Left kidney (tissue), 1 donor: ENCODE measurements at regions not wholly inside any gene's neighbourhood (a gene's known extent, or its start where the extent isn't known, plus 50 kb on each side); places are given as distances from the start of the nearest gene placed in this dataset.
A peak's percentile ranks its signal among the peaks of the same experiment; 100 is the strongest.

Experiments used
- DNase-seq: peaks from one replicate; pipeline ENCODE4 v3.0.0-alpha.2; 2013

DNA sequence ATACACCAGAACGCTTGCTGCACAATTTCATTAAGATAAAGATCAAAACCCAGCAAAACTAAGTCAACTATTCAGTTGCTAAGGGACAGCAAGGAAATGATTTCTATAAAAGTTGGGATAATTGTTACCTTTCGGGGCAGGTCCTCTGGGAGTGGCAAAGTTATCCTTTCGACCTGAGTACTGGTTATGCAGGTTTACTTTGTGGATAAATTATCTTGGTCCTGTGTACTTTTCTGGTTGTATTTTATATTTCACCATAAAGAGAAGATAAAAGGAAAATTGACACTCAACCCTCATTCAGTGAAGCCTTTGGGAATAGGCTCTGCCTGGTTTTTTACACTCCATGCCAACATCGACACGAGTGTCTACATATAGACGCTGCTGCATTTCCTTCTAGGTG lies 146.5 kb downstream of the SYK start:
- DNase-seq: no peak

DNA sequence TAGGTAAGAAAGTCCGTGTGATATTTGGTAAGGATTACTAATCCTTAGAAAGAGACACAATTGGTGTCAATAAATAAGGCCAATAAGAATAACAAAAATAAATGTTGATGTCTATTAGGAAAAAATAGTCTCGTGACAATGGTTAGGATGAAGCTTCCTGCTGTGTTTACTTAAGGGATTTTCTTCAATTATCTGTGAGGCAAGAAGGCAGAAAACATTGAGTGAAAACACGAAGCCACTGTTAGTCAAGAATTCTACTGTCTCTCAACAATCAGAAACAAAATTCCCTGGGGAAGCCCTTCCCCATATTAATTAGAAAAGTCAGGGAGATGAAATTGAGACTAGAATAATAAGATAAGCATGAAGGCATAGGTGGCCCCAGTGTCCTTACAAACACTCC lies 149.0 kb downstream of the SYK start:
- DNase-seq: no peak

DNA sequence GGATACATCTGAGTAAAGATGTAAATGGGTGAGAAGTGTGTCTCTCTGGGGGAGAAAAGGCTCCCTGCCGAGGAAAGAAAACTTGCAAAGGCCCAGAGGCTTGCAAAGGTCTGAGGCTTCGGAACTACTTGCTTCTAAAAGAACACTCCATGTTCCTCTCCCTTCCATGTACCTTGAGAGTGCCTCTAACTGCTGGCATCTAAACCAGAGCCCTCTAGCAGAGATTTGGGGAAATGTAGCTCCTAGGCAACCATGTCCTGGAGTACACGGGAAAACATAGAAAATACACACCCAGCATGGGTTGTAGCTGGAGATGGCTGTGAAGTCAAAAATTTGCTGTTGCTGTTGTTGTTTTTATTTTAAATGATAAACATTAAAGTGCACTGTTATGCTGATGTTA lies 151.6 kb downstream of the SYK start:
- no peak for DNase-seq

DNA sequence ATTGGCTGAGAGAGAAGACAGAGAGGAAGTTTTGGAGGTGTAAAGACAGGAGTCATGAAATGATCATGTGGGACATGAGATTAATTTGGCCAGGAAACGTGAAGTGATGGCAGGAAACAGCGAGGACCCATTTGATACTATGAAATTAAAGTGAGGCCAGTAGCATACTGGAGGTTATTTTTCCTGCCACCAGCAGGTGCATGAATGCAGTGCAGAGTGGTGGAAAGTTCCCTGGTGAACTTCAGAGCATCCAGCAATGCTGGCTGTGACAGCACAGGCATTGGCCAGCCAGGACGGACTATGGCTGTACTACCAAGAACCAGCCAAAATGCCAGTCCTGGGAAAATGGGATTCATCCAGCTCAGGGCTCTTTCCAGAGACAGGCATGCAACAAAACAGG lies 152.2 kb downstream of the SYK start:
- no peak for DNase-seq

DNA sequence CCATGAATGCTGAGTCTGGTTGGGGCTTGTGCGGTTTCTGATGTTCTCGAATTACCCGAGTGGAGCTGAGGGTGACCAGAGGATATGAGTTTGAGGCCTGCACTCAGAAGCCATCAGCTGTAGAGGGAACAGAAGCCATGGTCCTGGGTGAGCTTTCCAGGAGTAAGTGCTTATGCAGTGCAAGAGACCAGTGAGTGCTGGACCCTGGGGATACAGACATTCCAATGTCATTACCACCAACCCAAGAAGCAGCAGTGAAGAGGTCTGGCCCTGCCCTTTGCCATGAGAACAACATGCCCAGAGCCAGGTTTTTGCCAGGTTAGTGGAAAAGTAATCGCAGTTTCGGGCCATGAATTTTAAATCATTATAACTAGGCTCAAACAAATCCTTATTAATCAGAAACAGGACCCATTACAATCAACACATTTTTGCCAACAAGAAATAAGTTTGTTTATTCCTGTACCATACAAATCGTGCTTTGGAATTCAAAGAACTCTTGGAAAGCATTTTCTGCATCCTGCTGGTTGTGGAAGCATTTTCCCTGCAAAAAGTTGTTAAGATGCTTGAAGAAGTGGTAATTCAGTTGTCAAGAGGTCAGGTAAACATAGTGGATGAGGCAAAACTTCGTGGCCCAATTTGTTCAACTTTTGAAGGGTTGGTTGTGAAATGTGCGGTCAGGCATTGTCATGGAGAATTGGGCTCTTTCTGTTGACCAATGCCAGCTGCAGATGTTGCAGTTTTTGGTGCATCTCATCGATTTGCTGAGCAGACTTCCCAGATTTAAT lies 154.6 kb downstream of the SYK start:
- no peak for DNase-seq

DNA sequence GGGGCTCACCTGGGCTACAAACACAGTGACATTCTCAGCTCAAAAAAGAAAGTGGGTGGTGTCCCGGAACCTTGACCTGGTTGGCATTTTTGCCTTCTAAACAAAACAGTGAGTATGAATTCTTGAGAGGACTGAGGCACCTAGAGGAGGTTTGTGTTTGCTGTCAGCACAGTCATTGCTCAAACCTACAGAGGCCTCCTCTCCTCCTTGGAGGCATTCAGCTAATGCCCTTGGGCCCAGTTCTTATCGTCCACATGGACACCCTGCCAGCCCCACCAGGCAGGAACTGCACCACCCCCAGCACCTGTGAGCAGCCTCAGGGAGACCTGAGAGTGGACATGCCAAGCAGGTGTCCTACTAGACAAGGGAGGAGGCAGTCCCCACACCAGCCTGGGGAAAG lies 156.7 kb downstream of the SYK start:
- no peak for DNase-seq

DNA sequence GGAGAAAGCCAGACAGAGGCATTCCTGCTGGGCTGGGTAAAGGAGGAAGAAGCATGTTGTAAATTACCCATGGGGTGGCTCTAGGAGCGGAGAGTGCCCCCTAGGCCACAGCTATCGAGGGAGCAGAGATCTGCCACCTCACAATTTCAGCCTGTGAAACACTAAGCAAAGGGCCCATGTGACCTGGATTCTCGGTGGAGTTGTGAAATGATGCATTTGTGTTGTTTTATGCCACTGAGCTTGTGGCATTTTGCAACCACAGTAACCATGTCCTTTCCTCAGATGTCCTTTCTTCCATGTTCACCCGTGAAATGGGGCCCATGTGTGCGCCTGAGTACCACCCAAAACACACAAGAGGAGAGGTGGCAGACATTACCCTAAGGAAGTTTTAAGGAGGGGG lies 159.3 kb downstream of the SYK start:
- DNase-seq: no peak

DNA sequence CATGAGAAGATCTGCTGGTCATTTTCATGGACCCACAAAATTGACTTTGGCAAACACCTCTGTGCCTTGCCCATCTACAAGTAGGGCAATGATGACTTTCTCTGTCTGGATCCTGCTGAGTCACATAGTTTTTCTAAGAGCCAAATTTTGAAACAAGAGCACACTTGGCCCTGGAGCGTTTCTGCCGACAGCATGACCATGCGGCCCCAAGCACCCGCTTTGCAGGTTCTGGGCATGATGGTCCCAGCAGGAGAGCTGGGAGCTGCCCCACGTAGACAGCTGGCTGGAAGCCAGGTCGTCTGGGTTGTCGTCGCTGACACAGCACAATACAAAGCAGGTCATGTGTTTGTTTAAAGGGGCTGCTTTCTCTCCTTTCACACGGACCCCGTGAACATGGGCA lies 159.8 kb downstream of the SYK start:
- DNase-seq: no peak

DNA sequence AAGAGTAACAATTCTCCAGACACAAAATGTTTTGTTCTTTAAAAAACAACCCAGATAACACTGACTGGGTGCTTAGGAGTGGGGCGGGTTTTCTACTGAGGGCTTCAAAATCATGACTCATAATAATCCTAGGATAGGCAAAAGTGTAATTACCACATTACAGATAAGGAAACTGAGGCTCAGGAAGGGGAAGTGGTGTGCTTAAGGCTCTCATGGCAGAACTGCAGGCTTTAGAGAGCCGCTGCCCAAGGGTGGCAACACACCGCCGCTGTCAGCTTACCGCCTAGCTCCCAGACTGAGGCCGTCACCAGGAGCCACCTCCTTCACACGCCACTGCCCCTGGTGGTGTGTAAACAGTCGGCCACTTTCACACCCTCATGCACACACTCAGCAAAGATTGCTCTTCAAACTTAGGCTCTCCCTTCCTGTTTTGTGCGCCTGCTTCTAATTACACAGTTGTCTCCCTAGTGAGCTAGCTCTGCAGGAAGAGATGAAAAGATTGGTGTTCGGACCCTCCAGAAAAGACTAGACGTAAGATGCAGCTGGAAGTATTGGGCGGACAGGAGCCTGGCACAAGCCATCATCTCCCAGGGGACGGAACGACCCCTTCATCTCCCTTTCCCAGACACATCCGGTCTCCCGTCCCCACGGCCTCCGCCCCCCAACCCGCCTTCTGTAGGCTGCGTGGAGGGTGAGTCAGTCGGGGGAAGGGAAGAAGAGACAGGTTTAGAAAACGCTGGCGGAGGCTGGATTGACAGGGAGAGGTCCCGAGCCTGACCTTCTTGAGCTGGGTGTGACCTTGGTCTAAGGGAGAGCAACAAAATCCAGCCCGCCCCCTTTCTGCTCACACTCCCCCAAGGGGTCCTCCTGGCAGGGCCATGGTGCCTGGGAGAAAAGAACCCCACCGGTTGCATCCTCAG lies 162.7 kb downstream of the SYK start:
- DNase-seq: peak; percentile 38

DNA sequence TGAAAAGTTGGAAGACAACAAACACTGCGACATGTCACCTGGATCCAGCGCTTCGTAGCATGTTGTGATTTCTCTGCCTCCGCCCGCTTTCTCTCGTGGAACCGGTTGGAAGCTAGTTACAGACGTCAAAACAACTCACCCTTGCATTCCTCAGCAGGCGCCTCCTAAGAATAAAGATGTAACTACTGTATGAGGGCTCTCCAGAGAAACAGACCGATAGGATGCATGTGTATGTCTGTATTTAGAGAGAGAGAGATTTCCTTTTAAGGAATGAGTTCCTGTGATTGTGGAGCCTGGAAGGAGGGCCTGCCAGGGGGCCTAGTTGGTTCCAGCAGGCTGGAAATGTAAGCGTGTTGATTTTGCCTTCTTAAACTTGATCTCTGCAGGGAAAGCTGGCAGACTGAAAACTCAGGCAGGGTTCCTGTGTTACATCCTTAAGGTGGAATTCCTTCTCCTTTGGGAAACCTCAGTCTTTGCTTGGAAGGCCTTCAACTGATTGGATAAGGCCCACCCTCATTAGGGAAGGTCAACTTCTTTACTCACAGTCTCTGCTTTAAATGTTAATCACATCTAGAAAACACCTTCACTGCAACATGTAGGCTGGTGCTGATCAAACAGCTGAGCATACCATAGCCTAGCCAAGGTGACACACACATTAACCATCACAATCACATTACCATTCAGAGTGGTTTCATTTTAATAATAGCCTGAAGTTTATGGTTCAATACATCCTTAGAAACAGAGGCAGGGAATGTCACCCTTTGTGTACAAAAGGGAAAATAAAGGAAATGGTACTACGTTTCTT lies 163.8 kb downstream of the SYK start:
- no peak for DNase-seq

DNA sequence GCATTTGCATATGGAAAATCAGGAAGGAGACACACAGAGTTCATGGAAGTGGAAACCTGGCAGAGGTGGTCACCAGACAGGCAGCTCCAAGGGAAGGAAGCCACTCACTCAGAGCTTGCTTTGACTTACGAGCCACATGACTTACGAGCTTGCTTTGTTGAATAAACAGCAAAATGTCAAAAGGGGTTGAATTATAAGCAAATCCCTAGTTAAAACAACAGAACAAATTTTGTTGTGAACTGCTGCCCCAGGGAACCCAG lies 164.3 kb downstream of the SYK start:
- no peak for DNase-seq

DNA sequence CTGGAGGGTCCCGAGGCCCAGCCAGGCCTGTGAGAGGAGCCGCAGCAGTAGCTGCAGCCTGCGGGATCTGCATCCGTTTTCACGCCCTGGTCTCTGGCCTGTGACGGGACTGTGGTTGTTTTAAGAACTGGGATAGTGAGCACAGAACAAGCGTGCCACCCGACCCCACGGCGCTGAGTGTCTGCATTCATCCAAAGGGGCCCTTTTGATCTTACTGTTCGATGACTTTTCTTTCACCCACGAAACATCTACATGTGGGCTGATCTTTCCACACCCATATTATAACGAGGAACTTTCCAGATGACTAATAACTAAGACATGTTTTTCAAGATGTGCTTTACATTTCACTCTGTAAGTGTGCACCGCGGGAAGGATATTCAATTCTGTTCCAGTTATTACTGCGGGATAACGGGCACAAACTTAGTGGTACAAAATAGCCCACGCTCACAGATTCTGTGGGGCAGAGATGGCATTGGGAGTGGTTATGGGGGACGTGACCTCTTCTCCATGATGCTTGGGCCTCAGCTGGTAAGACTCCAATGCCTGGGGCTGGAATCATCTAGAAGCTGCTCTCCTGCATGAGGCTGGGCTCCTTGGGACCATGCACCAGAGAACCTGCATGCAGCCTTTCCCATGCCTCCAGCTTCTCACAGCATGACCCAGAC lies 165.0 kb downstream of the SYK start:
- DNase-seq: no peak

DNA sequence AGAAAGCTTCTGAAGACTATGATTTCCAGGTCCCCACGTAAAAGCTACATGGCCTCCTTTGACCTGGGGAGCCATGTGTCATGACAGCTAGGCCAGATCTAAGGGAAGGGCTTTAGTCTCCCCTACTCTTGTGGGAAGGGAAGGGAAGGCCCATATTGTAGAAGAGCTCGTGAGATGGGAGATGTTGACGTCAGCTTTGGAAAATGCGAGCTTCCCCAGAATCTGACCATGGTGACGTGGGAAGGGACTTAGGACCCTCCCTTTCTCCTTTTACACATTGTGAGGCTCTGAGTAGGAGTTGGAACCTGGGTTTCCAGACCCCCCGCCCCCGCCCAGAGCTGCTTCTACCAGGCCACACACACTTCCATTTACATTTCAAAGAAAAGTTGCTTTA lies 165.5 kb downstream of the SYK start:
- no peak for DNase-seq

DNA sequence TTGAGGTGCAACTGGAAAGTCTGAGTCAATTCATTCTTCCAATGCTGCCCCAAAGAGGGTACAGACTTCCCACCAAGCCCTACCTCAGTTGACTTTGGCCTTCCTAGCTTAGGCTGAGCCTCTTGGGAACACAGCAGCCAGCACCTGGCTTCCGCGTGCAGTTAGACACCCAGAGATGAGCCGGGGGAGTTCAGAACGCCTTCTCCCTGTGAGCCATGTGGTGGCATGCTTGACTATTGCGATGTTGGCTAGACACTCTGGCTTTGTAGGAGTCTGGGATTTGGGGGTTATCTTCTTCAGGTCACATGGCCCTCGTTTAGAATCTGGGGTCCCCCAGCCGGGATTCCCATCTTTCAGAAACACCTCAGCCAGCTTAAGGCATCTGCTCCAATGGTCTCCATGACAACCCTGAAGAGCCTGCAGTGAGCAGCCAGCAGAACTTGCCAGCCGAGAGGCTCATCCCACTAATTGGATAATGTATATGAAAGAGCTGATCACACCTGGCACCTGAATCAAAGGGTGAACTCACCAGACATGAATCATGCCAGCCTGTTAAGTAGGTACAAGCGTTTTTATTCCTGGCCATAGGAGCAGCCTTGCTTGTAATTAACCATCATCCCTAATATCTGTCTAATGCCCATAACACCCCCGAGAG lies 167.5 kb downstream of the SYK start:
- no peak for DNase-seq

DNA sequence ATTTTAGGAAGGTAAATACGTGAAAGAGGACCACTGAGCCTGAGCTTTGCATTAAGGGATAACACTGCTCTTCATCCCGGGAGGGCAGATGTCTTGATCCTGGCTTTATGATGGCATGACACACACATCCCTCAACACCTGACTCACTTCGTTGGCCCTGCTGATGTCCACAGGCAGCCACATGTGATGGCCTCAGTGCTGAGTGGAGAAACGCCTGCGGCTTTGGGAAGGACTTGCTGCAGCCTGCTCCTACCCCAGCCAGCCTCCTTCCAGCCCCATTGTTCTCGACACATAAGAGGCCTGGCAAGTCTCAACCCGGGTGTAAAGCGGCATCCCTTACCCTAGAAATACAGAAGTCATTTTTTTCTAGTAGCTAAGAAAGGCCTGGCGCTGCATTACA lies 169.0 kb downstream of the SYK start:
- DNase-seq: no peak

DNA sequence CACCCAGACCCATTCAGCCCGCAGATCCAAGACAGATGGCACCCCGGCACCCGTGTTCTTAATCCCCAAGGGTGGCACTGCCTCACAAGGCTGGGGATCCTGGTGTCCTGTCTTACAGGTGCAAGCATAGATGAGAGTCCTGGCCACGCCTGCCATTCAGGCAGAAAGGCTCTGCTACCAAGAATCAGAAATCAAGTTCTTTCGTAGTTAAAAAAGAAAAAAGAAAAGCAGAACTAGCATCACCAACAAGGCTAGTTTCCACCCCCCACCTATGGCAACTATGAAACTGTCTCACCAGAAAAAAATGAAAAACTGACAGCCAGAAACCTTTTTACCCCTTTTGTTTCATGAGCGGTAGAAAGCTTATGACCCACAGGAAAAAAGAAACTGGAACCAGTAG lies 170.4 kb downstream of the SYK start:
- DNase-seq: no peak

DNA sequence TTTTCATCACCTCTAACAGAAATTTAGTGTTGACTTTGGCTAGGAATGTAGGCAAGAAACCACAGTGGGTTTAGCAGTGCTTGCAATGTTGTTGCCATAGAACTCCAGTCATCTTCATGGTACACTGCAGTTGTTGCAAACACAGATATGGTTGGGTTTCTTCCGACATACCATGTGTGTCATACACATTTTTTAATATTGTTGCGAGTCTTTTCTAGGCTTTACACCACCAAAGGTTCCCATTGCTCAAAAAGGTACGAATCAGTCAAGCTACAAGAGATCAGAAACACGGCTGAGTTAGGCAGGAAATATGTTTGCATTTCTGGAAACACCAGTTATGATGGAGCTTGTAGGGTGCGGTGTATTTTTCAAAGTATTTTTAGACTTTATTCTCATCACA lies 172.4 kb downstream of the SYK start:
- DNase-seq: no peak

DNA sequence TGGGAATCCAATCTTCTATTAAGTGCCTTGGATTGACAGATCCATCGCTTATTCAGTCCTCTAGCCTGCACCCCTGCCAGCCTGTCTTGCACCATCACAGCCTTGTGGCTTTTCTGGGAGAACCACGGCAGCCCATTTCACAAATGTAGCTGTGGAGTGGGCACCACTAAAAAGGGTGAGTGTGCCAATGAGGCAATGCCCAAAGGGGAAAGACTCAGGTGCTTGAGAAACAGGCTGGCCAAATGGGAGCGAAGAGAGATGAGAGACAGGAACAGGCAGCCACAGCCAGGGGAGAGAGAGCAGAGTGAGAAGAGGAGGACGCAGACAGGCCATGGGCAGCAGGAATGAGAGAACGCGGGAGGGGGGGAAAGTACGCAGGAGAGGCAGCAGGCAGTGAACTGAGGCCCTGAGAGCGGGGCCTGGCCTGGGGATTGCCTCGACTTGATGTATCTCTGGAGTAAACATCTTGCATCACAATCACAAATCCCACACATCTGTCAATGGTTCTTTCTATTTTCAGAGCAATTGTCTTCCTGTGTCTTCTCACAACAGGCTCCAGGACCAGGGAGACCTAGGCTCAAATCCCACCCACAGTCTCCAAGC lies 173.1 kb downstream of the SYK start:
- no peak for DNase-seq

DNA sequence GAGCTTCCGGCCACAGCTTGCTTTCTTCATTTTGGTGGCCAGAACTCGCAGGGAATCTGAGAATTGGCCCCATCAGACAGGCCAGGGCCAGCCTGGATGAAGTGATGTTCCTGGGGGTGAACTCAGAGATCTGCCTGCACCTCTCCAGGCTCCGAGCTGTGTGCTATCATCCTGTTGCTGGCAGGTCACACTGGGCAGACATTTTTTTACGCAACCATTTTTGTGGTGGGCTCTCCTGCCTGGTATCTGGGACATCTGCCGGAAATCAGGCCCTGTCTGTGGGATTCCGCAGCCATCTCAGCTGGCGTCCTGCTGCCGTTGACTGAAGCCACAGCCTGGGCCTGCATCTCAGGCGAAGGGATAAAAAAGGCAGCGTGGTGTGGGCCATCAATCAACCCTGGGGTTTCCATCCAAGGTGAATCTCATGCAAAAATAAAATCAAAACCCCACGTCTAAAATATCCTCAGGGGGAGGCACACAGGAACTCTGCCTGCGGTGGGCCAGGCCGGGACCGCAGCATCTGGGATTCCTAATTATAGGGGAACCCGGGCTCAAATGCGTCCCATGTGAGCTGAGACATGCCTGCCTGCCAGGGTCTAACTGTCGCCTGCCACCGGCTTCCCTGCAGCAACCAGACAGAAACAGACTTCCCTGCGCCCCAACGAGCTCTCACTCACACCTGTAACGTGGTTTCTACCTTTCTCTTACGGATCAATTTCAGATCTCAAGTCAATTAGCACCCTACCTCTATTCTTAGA lies 174.3 kb downstream of the SYK start:
- DNase-seq: no peak

DNA sequence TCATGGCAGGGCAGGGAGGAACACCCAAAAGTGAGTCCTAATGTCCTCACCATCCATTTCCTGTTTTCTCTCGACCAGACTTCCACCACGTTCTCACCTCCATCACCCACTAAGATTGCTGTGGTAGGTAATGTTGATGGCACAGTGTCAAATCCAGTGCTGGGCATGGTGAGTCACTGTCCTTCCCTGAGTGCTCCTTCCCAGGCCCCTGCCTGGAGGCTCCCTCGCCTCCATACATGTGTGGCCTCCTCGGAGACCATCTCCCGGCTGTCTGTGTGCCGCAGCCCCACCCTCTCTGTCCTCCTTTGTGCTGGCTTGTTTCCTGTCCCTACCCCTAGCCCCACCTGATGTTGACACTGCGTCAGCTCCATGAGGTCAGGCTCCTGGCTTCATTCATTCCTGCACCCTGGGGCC lies 177.5 kb downstream of the SYK start:
- no peak for DNase-seq

DNA sequence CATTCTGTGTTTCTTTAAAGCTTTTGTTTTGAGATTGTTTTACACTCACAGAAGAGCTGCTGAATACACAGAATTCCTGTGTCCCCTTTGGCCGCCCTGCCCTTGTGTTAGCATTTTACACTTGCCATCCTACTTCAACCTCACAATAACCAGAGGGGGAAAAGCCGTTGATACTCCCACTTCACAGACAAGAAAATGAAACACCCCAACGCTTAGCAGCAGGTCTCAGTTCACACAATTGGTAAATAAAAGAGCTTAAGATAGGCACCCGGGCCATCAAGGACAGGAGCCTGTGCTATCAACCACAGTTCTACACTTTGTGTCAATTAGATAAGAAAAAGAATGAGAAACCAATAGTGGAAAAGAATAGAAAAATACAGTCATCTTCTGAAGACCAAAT lies 178.0 kb downstream of the SYK start:
- no peak for DNase-seq
